NCI-H345 treated with DMSO at 0.1 percent for 48 hours (cell line): ENCODE measurements at regions not wholly inside any gene's neighbourhood (a gene's known extent, or its start where the extent isn't known, plus 50 kb on each side); places are given as distances from the start of the nearest gene placed in this dataset.

ENCODE experiments used
- DNase-seq: peaks from one replicate; lab custom pipeline; 2025; ENCODE audit not compliant: unreplicated experiment; lab: John Stamatoyannopoulos, UW

GRCh38 chr10:105473170-105473569 lies 832.1 kb downstream of the SORCS3 start:
- DNase-seq: no peak

GRCh38 chr10:105468759-105469158 lies 827.7 kb downstream of the SORCS3 start:
- no peak for DNase-seq

- DNase-seq: no peak
Observed at GRCh38 chr10:105466521-105466920, 825.4 kb downstream of the SORCS3 start.

GRCh38 chr10:105434970-105435369 lies 793.9 kb downstream of the SORCS3 start:
- no peak for DNase-seq

GRCh38 chr10:105413997-105414396 lies 772.9 kb downstream of the SORCS3 start:
- DNase-seq: no peak

- DNase-seq: no peak
Observed at GRCh38 chr10:105409370-105409769, 768.3 kb downstream of the SORCS3 start.

GRCh38 chr10:105406488-105406887 lies 765.4 kb downstream of the SORCS3 start:
- no peak for DNase-seq

GRCh38 chr10:105398202-105398601 lies 757.1 kb downstream of the SORCS3 start:
- no peak for DNase-seq

- DNase-seq: no peak
Observed at GRCh38 chr10:105391670-105392351, 750.7 kb downstream of the SORCS3 start.

- no peak for DNase-seq
Observed at GRCh38 chr10:105387971-105388370, 746.9 kb downstream of the SORCS3 start.

GRCh38 chr10:105383978-105384377 lies 742.9 kb downstream of the SORCS3 start:
- DNase-seq: no peak

- no peak for DNase-seq
Observed at GRCh38 chr10:105370692-105371091, 729.6 kb downstream of the SORCS3 start.

- DNase-seq: no peak
Observed at GRCh38 chr10:105359708-105360107, 718.6 kb downstream of the SORCS3 start.

GRCh38 chr10:105358911-105359310 lies 717.8 kb downstream of the SORCS3 start:
- no peak for DNase-seq

GRCh38 chr10:105356626-105357025 lies 715.5 kb downstream of the SORCS3 start:
- no peak for DNase-seq

- DNase-seq: no peak
Observed at GRCh38 chr10:105354010-105354409, 712.9 kb downstream of the SORCS3 start.

- DNase-seq: no peak
Observed at GRCh38 chr10:105352827-105353226, 711.7 kb downstream of the SORCS3 start.

GRCh38 chr10:105352281-105352680 lies 711.2 kb downstream of the SORCS3 start:
- no peak for DNase-seq

GRCh38 chr10:105351187-105351586 lies 710.1 kb downstream of the SORCS3 start:
- no peak for DNase-seq

- DNase-seq: no peak
Observed at GRCh38 chr10:105347487-105347886, 706.4 kb downstream of the SORCS3 start.

GRCh38 chr10:105342606-105343005 lies 701.5 kb downstream of the SORCS3 start:
- DNase-seq: no peak

GRCh38 chr10:105339669-105340068 lies 698.6 kb downstream of the SORCS3 start:
- no peak for DNase-seq

- peak; percentile 7 for DNase-seq
Observed at GRCh38 chr10:105328503-105329133, 687.5 kb downstream of the SORCS3 start.
